ENCODE measurements at regions not wholly inside any gene's neighbourhood (a gene's known extent, or its start where the extent isn't known, plus 50 kb on each side); places are given as distances from the start of the nearest gene placed in this dataset.
"Not testable (repeated sequence)": the region's sequence is repeated elsewhere in the genome, so short reads cannot be mapped to it uniquely, and the experiment has no call there.

GRCh38 chr16:15307184-15307583 lies 70.9 kb downstream of the NPIPA5 start:
- DNase-seq (ENCODE audit: extremely low read depth in 1 of 11, low read depth in 9 of 11, low spot score in 4 of 11) = not testable (repeated sequence)

- DNase-seq (ENCODE audit: extremely low read depth in 1 of 11, low read depth in 9 of 11, low spot score in 4 of 11) = peak in 2 of 11 donors; percentile 3 to 4
Observed at GRCh38 chr16:15305889-15306288, 72.2 kb downstream of the NPIPA5 start.

- not testable (repeated sequence) for DNase-seq (ENCODE audit: extremely low read depth in 1 of 11, low read depth in 9 of 11, low spot score in 4 of 11)
Observed at GRCh38 chr16:15303667-15304324, 74.3 kb downstream of the NPIPA5 start.

- not testable (repeated sequence) for DNase-seq (ENCODE audit: extremely low read depth in 1 of 11, low read depth in 9 of 11, low spot score in 4 of 11)
Observed at GRCh38 chr16:15297104-15297503, 81.0 kb downstream of the NPIPA5 start.

GRCh38 chr16:15274796-15275195 lies 103.3 kb downstream of the NPIPA5 start:
- DNase-seq (ENCODE audit: extremely low read depth in 1 of 11, low read depth in 9 of 11, low spot score in 4 of 11) = not testable (repeated sequence)

GRCh38 chr16:15273964-15274363 lies 104.1 kb downstream of the NPIPA5 start:
- DNase-seq (ENCODE audit: extremely low read depth in 1 of 11, low read depth in 9 of 11, low spot score in 4 of 11) = not testable (repeated sequence)

GRCh38 chr16:15266941-15267340 lies 111.2 kb downstream of the NPIPA5 start:
- not testable (repeated sequence) for DNase-seq (ENCODE audit: extremely low read depth in 1 of 11, low read depth in 9 of 11, low spot score in 4 of 11)

GRCh38 chr16:15262212-15262611 lies 115.9 kb downstream of the NPIPA5 start:
- DNase-seq (ENCODE audit: extremely low read depth in 1 of 11, low read depth in 9 of 11, low spot score in 4 of 11) = not testable (repeated sequence)

- DNase-seq (ENCODE audit: extremely low read depth in 1 of 11, low read depth in 9 of 11, low spot score in 4 of 11) = not testable (repeated sequence)
Observed at GRCh38 chr16:15247971-15248370, 130.1 kb downstream of the NPIPA5 start.

GRCh38 chr16:15236674-15237323 lies 141.3 kb downstream of the NPIPA5 start:
- not testable (repeated sequence) for DNase-seq (ENCODE audit: extremely low read depth in 1 of 11, low read depth in 9 of 11, low spot score in 4 of 11)

- not testable (repeated sequence) for DNase-seq (ENCODE audit: extremely low read depth in 1 of 11, low read depth in 9 of 11, low spot score in 4 of 11)
Observed at GRCh38 chr16:15235140-15235539, 141.1 kb upstream of the RRN3 start.

- not testable (repeated sequence) for DNase-seq (ENCODE audit: extremely low read depth in 1 of 11, low read depth in 9 of 11, low spot score in 4 of 11)
Observed at GRCh38 chr16:15234702-15235101, 140.6 kb upstream of the RRN3 start.

GRCh38 chr16:15230432-15230831 lies 136.4 kb upstream of the RRN3 start:
- not testable (repeated sequence) for DNase-seq (ENCODE audit: extremely low read depth in 1 of 11, low read depth in 9 of 11, low spot score in 4 of 11)

- not testable (repeated sequence) for DNase-seq (ENCODE audit: extremely low read depth in 1 of 11, low read depth in 9 of 11, low spot score in 4 of 11)
Observed at GRCh38 chr16:15229661-15230060, 135.6 kb upstream of the RRN3 start.

GRCh38 chr16:15224651-15225050 lies 130.6 kb upstream of the RRN3 start:
- DNase-seq (ENCODE audit: extremely low read depth in 1 of 11, low read depth in 9 of 11, low spot score in 4 of 11) = not testable (repeated sequence)

GRCh38 chr16:15223398-15223797 lies 129.3 kb upstream of the RRN3 start:
- not testable (repeated sequence) for DNase-seq (ENCODE audit: extremely low read depth in 1 of 11, low read depth in 9 of 11, low spot score in 4 of 11)

- DNase-seq (ENCODE audit: extremely low read depth in 1 of 11, low read depth in 9 of 11, low spot score in 4 of 11) = peak in 1 of 11 donors; percentile 0
Observed at GRCh38 chr16:15219679-15220615, 125.9 kb upstream of the RRN3 start.

- DNase-seq (ENCODE audit: extremely low read depth in 1 of 11, low read depth in 9 of 11, low spot score in 4 of 11) = not testable (repeated sequence)
Observed at GRCh38 chr16:15218856-15219500, 124.9 kb upstream of the RRN3 start.
